OCI-LY3 (cell line): ENCODE measurements at regions not wholly inside any gene's neighbourhood (a gene's known extent, or its start where the extent isn't known, plus 50 kb on each side); places are given as distances from the start of the nearest gene placed in this dataset.

Experiments used
- EZH2phosphoT487 ChIP-seq: fragments of 200-600 bp; shearing (Covaris generic); IDR thresholded peaks from 2 replicates; pipeline ENCODE4 v1.6.1; 2018; ENCODE audit warnings: antibody characterized with exemption, mixed run types, low read depth
- TF ChIP-seq, protein P1 (sequence below): fragments of 200-600, 300-600 bp; sonication (generic); IDR thresholded peaks from 2 replicates; pipeline ENCODE4 v1.5.1; 2014; ENCODE audit warnings: antibody characterized with exemption, low read length, low read depth

DNA sequence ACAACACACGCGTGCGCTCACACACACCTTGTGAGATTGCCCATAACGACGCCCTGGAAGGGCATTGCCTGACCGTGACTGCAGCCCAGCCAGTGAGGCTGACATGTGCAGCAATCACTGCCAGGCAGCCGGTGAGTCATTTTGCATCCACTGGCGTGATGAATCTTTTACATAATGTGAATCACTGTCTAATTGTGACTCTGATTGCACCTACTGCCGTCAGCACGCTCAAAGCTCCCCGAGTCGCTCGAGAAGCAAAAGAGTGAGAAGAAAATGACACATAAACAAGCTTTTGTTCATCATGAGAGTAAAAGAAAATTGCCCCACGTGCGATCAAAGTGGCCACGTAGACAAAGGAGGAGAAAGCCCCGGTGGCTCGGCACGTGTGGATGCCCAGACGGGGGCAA is 117.4 kb upstream of the PFKP start:
- TF ChIP-seq, protein P1, sequence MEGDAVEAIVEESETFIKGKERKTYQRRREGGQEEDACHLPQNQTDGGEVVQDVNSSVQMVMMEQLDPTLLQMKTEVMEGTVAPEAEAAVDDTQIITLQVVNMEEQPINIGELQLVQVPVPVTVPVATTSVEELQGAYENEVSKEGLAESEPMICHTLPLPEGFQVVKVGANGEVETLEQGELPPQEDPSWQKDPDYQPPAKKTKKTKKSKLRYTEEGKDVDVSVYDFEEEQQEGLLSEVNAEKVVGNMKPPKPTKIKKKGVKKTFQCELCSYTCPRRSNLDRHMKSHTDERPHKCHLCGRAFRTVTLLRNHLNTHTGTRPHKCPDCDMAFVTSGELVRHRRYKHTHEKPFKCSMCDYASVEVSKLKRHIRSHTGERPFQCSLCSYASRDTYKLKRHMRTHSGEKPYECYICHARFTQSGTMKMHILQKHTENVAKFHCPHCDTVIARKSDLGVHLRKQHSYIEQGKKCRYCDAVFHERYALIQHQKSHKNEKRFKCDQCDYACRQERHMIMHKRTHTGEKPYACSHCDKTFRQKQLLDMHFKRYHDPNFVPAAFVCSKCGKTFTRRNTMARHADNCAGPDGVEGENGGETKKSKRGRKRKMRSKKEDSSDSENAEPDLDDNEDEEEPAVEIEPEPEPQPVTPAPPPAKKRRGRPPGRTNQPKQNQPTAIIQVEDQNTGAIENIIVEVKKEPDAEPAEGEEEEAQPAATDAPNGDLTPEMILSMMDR = no peak
- no peak for TF ChIP-seq EZH2phosphoT487
